Right forelimb (tissue), 1 donor: ENCODE measurements at regions not wholly inside any gene's neighbourhood (a gene's known extent, or its start where the extent isn't known, plus 50 kb on each side); places are given as distances from the start of the nearest gene placed in this dataset.
A peak's percentile ranks its signal among the peaks of the same experiment; 100 is the strongest.
"Not testable (repeated sequence)": the region's sequence is repeated elsewhere in the genome, so short reads cannot be mapped to it uniquely, and the experiment has no call there.

Experiments used
- DNase-seq: peaks from one replicate; pipeline ENCODE4 v3.0.0-alpha.2; 2018

DNA sequence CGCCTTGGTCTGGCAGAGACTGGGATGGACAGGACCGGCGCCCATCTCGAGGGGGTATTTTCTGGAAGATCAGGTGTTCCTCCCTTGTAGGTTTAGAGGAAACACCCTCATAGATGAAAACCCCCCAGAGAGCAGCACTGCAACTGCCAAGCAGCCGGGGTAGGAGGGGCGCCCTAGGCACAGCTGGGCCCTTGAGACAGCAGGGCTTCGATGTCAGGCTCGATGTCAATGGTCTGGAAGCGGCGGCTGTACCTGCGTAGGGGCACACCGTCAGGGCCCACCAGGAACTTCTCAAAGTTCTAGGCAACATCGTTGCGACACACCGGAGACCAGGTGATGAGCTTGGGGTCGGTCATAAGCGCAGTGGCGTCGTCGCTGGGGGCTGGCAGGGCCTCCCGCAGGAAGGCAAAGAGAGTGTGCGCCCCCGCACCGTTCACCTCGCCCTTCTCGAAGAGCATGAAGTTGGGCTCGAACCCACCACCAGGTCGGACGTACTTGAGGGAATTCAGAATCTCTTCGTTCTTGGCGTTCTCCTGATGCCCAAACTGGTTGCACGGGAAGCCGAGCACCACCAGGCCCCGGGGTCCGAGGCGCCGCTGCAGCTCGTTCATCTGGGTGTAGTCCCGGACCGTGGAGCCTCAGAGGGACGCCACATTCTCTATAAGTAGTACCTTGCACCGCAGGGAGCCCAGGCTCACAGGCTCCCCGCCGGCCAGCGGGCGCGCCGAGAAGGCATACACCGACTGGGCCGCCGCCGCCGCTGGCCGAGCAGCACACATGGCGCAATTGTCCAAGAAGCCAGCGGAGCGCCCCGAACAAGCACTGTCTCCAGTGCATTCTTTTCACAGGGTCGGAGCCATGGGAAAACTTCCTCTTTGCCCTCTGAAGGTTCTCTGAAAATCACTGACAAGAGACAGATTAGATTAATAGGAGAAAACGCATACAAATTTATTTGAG lies 59.0 kb upstream of the ATXN3L start:
- not testable (repeated sequence) for DNase-seq

GRCh38 chrX:13377550-13377934 lies 57.7 kb upstream of the ATXN3L start:
- peak; percentile 58 for DNase-seq

DNA sequence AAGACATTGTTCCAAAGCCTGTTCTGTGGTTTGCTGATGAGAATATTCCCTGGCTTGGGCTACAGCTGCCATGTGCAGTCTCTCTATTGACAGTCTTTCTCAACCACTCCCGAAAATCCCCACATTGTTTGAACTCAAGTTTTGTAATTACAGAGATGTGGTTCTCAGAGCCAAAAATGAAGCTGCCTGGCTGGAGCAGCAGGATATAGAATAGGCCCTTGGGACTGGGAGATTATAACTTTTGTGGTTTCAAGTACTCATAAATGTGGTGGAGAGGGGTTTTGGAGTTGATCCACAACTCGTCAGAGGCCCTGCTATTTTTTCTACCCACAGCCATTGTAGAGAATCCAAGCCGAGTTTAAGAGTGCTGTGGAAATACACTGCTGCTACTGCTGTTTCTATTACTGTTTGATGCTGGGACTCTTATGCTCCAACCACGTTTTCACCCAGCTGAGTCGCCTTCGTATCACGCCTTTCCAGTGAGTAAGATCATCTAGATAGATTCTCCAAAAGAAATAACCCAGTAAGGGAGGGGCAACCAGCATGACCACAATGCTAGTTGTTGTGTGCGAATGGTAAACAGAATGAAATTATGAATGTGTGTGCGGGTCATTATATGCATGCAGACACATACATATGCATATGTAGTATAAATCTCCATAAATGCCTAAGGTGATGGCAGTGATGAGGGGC lies 57.1 kb upstream of the ATXN3L start:
- DNase-seq = peak; percentile 67

- not testable (repeated sequence) for DNase-seq
Measured at GRCh38 chrX:13375596-13375995, 55.7 kb upstream of the ATXN3L start.

GRCh38 chrX:13374364-13374763 lies 54.5 kb upstream of the ATXN3L start:
- DNase-seq = no peak

DNA sequence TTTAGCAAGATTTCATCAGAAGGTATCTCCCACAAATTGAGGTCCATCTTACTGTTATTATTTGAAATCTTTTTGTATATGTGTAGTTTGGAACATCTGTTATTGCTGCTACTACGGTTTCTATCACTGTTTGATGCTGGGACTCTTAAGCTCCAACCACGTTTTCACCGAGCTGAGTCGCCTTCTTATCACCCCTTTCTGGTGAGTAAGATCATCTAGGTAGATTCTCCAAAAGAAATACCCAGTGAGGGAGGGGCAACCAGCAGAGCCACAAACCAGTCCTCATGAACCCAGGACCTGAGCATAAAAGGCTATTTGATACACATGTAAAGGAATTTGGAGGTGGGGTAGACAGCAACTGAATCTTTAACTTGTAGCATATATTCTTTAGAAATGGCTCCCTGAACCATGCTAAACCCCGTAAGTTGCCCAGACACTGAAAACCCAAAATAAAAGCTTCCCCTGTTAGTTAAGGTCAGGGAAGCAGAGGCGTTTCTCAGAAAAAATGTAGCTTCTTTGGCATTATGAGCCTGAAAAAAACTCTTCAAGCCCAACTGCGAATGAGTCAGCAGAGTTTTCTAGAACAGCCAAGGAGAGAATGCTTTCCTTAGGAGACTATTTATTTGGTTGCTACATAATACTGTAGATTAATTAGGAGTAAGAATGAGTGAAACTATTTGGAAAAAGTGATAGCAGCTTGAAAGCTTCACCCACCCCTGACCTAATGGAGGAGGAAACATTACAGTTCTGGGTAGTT lies 53.8 kb upstream of the ATXN3L start:
- no peak for DNase-seq

DNA sequence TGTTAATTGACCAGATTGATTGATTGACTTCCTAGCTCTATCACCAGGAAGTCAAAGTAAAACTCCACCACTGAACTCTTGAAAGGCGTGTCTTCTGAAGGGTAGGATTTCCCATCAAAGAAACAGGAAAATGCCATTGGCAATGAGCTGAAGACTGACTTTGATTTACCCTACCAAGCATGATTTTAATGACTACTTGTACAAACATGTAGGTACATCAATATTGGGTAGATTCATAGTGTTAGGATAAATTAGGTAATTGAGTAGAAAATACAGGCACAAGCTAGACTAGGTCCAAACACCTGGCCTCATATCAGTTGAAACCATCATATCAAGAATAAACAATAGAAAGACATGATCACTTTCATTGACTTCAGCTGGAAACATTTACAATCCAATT lies 53.2 kb upstream of the ATXN3L start:
- no peak for DNase-seq

GRCh38 chrX:13372203-13372980 lies 52.5 kb upstream of the ATXN3L start:
- no peak for DNase-seq

DNA sequence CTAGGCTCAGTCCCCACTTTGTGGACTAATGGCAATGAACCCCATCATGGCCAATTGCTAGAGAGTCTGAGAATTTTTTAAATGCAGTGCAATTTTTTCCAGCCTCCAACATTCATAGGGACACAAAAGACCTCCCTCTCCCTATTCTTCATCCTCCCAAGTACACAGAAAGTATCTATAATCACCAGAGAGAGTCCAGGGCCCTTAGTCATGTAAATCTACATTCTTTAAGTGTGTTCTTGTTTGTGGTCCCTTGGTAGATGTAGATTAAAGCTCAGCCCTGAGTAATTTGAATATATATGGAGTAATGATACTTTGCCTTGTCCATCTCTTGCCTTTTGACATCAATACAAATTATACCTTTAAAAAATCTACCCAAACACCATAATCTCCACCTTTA lies 51.3 kb upstream of the ATXN3L start:
- no peak for DNase-seq

DNA sequence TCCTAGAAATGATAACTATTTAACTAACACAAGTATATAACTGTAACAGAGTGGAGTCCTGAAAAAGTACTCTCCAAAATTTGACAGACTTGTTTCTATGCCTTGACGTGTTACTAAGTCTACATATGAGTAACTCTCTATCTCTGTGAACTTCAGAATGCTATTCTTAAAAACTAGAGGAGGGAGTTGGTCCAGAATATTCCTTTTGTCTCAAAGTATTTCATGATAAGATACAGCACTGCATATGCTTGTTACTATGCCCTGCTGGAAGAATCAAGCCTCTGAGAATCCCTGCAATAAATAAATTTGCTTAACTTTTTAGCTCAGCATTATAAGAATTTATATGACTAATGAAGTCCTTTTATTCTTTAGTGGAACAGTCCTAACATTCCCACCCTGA lies 50.9 kb upstream of the ATXN3L start:
- no peak for DNase-seq
